Tibial nerve (tissue), 4 donors: ENCODE measurements at regions not wholly inside any gene's neighbourhood (a gene's known extent, or its start where the extent isn't known, plus 50 kb on each side); places are given as distances from the start of the nearest gene placed in this dataset.
"Not testable (repeated sequence)": the region's sequence is repeated elsewhere in the genome, so short reads cannot be mapped to it uniquely, and the experiment has no call there.

ENCODE experiments used
- DNase-seq, 2 donors: peaks; one replicate each; pipeline ENCODE4 v3.0.0-alpha.2; 2019; ENCODE audit warnings: low spot score in 2 of 2
- H3K27ac ChIP-seq, 4 donors: fragments of 200-600 bp; sonication (generic) in 3 of 4; one replicate each; pipeline ENCODE4 v1.5.1; 2017 to 2019; ENCODE audit warnings: mild to moderate bottlenecking in 1 of 4
- H3K27me3 ChIP-seq, 2 donors: fragments of 200-600 bp; sonication (generic) in 1 of 2; one replicate each; pipeline versions ENCODE4 v1.5.1 to v1.6.0; 2017 to 2019
- H3K36me3 ChIP-seq, 3 donors: fragments of 200-600 bp; sonication (generic); one replicate each; pipeline ENCODE4 v1.5.1; 2018 to 2019
- H3K4me1 ChIP-seq, 4 donors: fragments of 200-600 bp; sonication (generic) in 3 of 4; one replicate each; pipeline ENCODE4 v1.5.1; 2017 to 2019
- H3K4me3 ChIP-seq, 4 donors: fragments of 200-600 bp; sonication (generic) in 3 of 4; one replicate each; pipeline ENCODE4 v1.5.1; 2017 to 2019; ENCODE audit warnings: mild to moderate bottlenecking in 1 of 4, moderate library complexity in 1 of 4
- H3K9me3 ChIP-seq, 4 donors: fragments of 200-600 bp; sonication (generic) in 3 of 4; one replicate each; pipeline ENCODE4 v1.5.1; 2017 to 2019
- CTCF ChIP-seq, 5 experiments: fragments of 200-600 bp in 3 of 5; fragments of 450-650 bp in 2 of 5; sonication (generic) in 3 of 5; IDR thresholded peaks; one replicate each; pipeline ENCODE4 v1.5.1; 2016 to 2019; ENCODE audit warnings: antibody characterized with exemption in 5 of 5, mild to moderate bottlenecking in 3 of 5, moderate library complexity in 2 of 5
- EP300 ChIP-seq, 2 donors: sonication (generic); formaldehyde crosslinking; IDR thresholded peaks; one replicate each; pipeline ENCODE4 v1.6.1; 2017; ENCODE audit warnings: antibody characterized with exemption in 2 of 2, mild to moderate bottlenecking in 1 of 2
- POLR2A ChIP-seq, 2 donors: fragments of 450-650 bp; IDR thresholded peaks; one replicate each; pipeline ENCODE4 v1.6.1; 2017; ENCODE audit warnings: antibody characterized with exemption in 2 of 2, mild to moderate bottlenecking in 2 of 2, moderate library complexity in 2 of 2
- WGBS, 2 donors: methylation state at CpG; one replicate each; pipeline ENCODE4 v1.1.5; 2018; 5-methylcytosine and 5-hydroxymethylcytosine counted together

DNA sequence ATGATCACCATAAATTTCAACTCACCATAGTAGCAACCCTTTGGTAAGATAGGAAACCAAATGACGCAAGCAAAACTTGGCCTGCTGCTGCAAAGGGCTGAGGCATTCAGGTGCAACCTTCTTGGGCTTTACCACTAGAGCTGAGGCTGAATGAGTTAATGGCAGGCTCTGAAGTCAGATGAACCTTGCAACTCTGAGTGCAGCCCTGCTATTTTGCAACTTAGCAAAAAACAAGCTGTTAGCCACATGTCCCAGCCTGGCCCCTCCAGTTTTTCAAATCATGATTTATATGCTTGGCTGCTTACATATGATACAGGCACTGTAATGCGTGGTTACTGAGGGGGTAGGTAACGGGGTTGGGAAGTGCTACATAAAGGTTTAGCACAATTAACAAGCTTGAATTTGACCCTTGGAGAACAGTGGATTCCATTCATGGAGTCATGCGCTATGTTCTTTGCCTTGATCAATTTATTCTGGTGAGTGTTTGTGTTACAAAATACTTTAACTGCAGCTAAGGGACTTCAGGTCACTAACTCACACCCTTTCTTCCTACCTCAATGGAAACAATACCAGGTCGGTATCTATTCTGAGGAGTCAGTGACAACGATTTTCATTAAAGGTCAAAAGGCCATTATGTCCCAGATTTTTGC, 80.5 kb upstream of the PPARGC1A start:
- no peaks in the 10 kb centered on the region for H3K27me3 ChIP-seq
- no peak overlapping the region for H3K27ac ChIP-seq
- H3K36me3 ChIP-seq = no peaks in the 10 kb centered on the region
- no peaks in the 10 kb centered on the region for H3K9me3 ChIP-seq
- DNase-seq = no peak
- H3K4me1 ChIP-seq = no peaks in the 10 kb centered on the region
- 53 to 62% methylated on average over 6 of the region's 6 CpGs for WGBS, 2 donors
- no peak overlapping the region for H3K4me3 ChIP-seq
- TF ChIP-seq POLR2A (IDR thresholded peaks at IDR 0.05) (no peak), CTCF (IDR thresholded peaks at IDR 0.05) (no peak), EP300 (IDR thresholded peaks at IDR 0.05) (no peak)

GRCh38 chr4:23969635-23970145, 79.8 kb upstream of the PPARGC1A start:
- no peaks in the 10 kb centered on the region for H3K9me3 ChIP-seq
- DNase-seq = no peak
- H3K4me3 ChIP-seq = no peak overlapping the region
- H3K36me3 ChIP-seq = no peaks in the 10 kb centered on the region
- H3K27me3 ChIP-seq = no peaks in the 10 kb centered on the region
- no peaks in the 10 kb centered on the region for H3K4me1 ChIP-seq
- H3K27ac ChIP-seq = no peak overlapping the region
- 34 to 43% methylated on average over 4 of the region's 4 CpGs for WGBS, 2 donors
- no peak for TF ChIP-seq EP300 (IDR thresholded peaks at IDR 0.05)
- TF ChIP-seq POLR2A (IDR thresholded peaks at IDR 0.05) = no peak
- TF ChIP-seq CTCF (IDR thresholded peaks at IDR 0.05) = no peak

- WGBS, 2 donors = 90 to 93% methylated on average over 10 of the region's 10 CpGs
- Histone ChIP-seq H3K27me3 (no peaks in the 10 kb centered on the region), H3K27ac (no peak overlapping the region), H3K4me3 (no peak overlapping the region), H3K4me1 (no peaks in the 10 kb centered on the region), H3K36me3 (no peaks in the 10 kb centered on the region), H3K9me3 (no peaks in the 10 kb centered on the region)
- no peak for TF ChIP-seq POLR2A (IDR thresholded peaks at IDR 0.05)
- no peak for TF ChIP-seq EP300 (IDR thresholded peaks at IDR 0.05)
- TF ChIP-seq CTCF (IDR thresholded peaks at IDR 0.05) = no peak
- DNase-seq = no peak
Measured at GRCh38 chr4:23967281-23967680, 77.4 kb upstream of the PPARGC1A start.

- no peaks in the 10 kb centered on the region for H3K36me3 ChIP-seq
- no peak overlapping the region for H3K4me3 ChIP-seq
- 82 to 100% methylated on average over 1 of the region's 1 CpG for WGBS, 2 donors
- TF ChIP-seq POLR2A (IDR thresholded peaks at IDR 0.05) = no peak
- no peak for TF ChIP-seq CTCF (IDR thresholded peaks at IDR 0.05)
- no peak for TF ChIP-seq EP300 (IDR thresholded peaks at IDR 0.05)
- no peaks in the 10 kb centered on the region for H3K27me3 ChIP-seq
- no peak for DNase-seq
- no peak overlapping the region for H3K27ac ChIP-seq
- no peaks in the 10 kb centered on the region for H3K4me1 ChIP-seq
- no peaks in the 10 kb centered on the region for H3K9me3 ChIP-seq
Measured at GRCh38 chr4:23966725-23967124, 76.9 kb upstream of the PPARGC1A start.

DNA sequence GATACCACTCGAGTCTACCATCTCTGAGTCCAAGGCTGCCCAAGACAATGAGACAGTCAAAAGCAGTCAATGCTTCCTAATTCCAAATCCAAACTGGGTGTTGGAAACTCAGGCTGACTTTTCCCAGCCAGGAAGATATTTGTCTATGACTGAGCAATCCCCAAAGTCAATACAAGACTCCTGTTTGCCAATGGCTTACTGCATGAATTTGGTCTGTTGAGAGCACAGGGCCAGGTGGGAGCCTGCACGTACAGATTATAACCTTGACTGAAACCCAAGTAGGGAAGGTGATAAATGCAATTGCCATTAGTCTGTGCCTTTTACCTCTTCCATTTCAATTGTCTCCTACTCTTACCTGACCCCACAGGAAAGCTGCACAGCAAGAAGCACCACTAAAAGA, 72.6 kb upstream of the PPARGC1A start:
- no peak for DNase-seq
- WGBS, 2 donors = 70 to 87% methylated on average over 2 of the region's 2 CpGs
- no peak overlapping the region for H3K4me3 ChIP-seq
- H3K4me1 ChIP-seq = no peaks in the 10 kb centered on the region
- H3K27me3 ChIP-seq = no peaks in the 10 kb centered on the region
- H3K27ac ChIP-seq = no peak overlapping the region
- no peaks in the 10 kb centered on the region for H3K9me3 ChIP-seq
- TF ChIP-seq POLR2A (IDR thresholded peaks at IDR 0.05) (no peak), CTCF (IDR thresholded peaks at IDR 0.05) (no peak), EP300 (IDR thresholded peaks at IDR 0.05) (no peak)
- H3K36me3 ChIP-seq = no peaks in the 10 kb centered on the region

- DNase-seq, H3K4me1 ChIP-seq, H3K27me3 ChIP-seq, H3K4me3 ChIP-seq, H3K36me3 ChIP-seq, H3K27ac ChIP-seq, H3K9me3 ChIP-seq: not testable (repeated sequence)
- 90 to 92% methylated on average over 4 of the region's 4 CpGs for WGBS, 2 donors
Measured at GRCh38 chr4:23961395-23961794, 71.5 kb upstream of the PPARGC1A start.
